PC-3 (cell line): ENCODE measurements at regions not wholly inside any gene's neighbourhood (a gene's known extent, or its start where the extent isn't known, plus 50 kb on each side); places are given as distances from the start of the nearest gene placed in this dataset.

ENCODE experiments used
- ATAC-seq: fragments of 200-7000 bp; cut with Tn5 transposase; 2 replicates; pipeline ENCODE4 v1.9.1; 2020; ENCODE audit warnings: mild to moderate bottlenecking, moderate library complexity
- BruUV-seq: library from RNA; stranded (reverse); fragments of 400-500 nt; replicated peaks from 2 replicates; lab custom pipeline; 2021; lab: Mats Ljungman, UMichigan
- CTCF ChIA-PET: fragments of 300-600 bp; sonication (Branson Sonifier 250); formaldehyde crosslinking; loops from one replicate; lab custom pipeline; 2022; ENCODE audit warnings: antibody characterized with exemption; lab: Charles Lee
- POLR2A ChIA-PET: fragments of 300-600 bp; sonication (Branson Sonifier 250); formaldehyde crosslinking; loops from one replicate; lab custom pipeline; 2022; ENCODE audit warnings: antibody characterized with exemption; ENCODE audit not compliant: unreplicated experiment; lab: Charles Lee
- DNase-seq: peaks from one replicate; pipeline ENCODE4 v3.0.0-alpha.2; 2015
- H2AFZ ChIP-seq: fragments of 300-600 bp; sonication (generic); 2 replicates; pipeline ENCODE4 v1.6.0; 2016; ENCODE audit warnings: antibody characterized with exemption, low read length
- H3F3A ChIP-seq: fragments of 300-600 bp; sonication (generic); one replicate; pipeline ENCODE4 v1.6.0; 2017; ENCODE audit warnings: antibody characterized with exemption, low read length, control low read depth, mild to moderate bottlenecking; ENCODE audit not compliant: unreplicated experiment
- H3K27ac ChIP-seq: fragments of 300-600 bp; sonication (generic); 2 replicates; pipeline ENCODE4 v1.5.1; 2016; ENCODE audit warnings: mild to moderate bottlenecking, low read length
- H3K27me3 ChIP-seq: fragments of 300-600 bp; sonication (generic); 2 replicates; pipeline ENCODE4 v1.6.1; 2016; ENCODE audit warnings: low read length, mixed read lengths
- H3K36me3 ChIP-seq: fragments of 300-600 bp; sonication (generic); 2 replicates; pipeline ENCODE4 v1.6.1; 2016; ENCODE audit warnings: low read depth, mixed run types, low read length, mixed read lengths
- H3K4me1 ChIP-seq: fragments of 300-600 bp; sonication (generic); 2 replicates; pipeline ENCODE4 v1.5.1; 2016; ENCODE audit warnings: low read length; ENCODE audit not compliant: insufficient read depth
- H3K4me2 ChIP-seq: fragments of 300-600 bp; sonication (generic); 2 replicates; pipeline ENCODE4 v1.6.0; 2016; ENCODE audit warnings: low read length
- H3K4me3 ChIP-seq: fragments of 300-600 bp; sonication (generic); 2 replicates; pipeline ENCODE4 v1.5.1; 2016; ENCODE audit warnings: mild to moderate bottlenecking, low read length, mixed read lengths
- H3K79me2 ChIP-seq: fragments of 300-600 bp; sonication (generic); 2 replicates; pipeline ENCODE4 v1.6.1; 2017; ENCODE audit warnings: low read length, mixed read lengths
- H3K9ac ChIP-seq: fragments of 300-600 bp; sonication (generic); 2 replicates; pipeline ENCODE4 v1.6.0; 2016; ENCODE audit warnings: mild to moderate bottlenecking, low read length
- H3K9me2 ChIP-seq: fragments of 300-600 bp; sonication (generic); replicated peaks from 2 replicates; pipeline ENCODE4 v1.6.1; 2016; ENCODE audit warnings: mixed run types, low read length, mixed read lengths
- H3K9me3 ChIP-seq: fragments of 300-600 bp; sonication (generic); 2 replicates; pipeline ENCODE4 v1.6.1; 2016; ENCODE audit warnings: low read length, mixed read lengths
- H4K20me1 ChIP-seq: fragments of 300-600 bp; sonication (generic); 2 replicates; pipeline ENCODE4 v1.6.1; 2016; ENCODE audit warnings: low read length, mixed read lengths
- CTCF ChIP-seq: fragments of 300-600 bp; sonication (generic); conservative IDR thresholded peaks from 2 replicates; pipeline ENCODE4 v1.5.1; 2017; ENCODE audit warnings: antibody characterized with exemption, low read depth, mild to moderate bottlenecking, low read length
- EZH2 ChIP-seq: fragments of 300-600 bp; sonication (generic); IDR thresholded peaks from one replicate; pipeline ENCODE4 v1.6.1; 2017; ENCODE audit warnings: antibody characterized with exemption, mild to moderate bottlenecking, low read length; ENCODE audit not compliant: unreplicated experiment
- EZH2phosphoT487 ChIP-seq: fragments of 300-600 bp; sonication (generic); IDR thresholded peaks from 2 replicates; pipeline ENCODE4 v1.6.1; 2018; ENCODE audit warnings: mild to moderate bottlenecking, antibody characterized with exemption, low read length, borderline replicate concordance
- intact Hi-C: fragments of 100-400 bp; cut with micrococcal nuclease; formaldehyde crosslinking; loops from 2 replicates; pipeline ENCODE4 v1.9.0; 2023

DNA sequence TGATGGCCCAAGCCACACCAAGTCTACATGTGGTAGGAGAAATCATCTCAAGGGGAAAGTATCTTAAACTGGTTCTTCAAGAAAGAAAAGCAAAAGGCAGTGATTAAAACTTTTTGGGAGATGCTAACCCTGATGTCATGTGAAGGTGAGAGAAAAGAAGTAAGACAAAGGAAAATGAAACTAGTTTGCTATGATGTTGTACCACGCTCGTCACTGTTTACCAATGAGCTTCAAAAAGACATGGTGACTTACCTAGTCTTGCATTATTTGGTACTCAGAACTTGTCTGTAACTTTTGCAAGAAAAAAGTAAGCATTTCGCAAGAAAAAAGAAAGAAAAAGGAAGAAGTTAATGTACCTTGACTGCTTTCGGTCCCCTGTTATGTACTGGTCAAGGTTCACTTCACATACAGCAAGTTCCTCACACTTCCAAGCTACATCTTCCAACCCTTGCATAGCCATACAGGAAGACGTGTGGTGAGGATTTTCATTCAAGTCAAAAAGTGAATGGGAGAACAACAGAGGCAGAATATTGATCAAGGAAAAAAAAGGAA, 739.3 kb downstream of the NR2F1-AS1 start:
- POLR2A ChIA-PET = no interaction called here
- Histone ChIP-seq H2AFZ (no peak overlapping the region), H3F3A (peaks cover 10% of the 10 kb centered on the region), H4K20me1 (no peaks in the 10 kb centered on the region), H3K9me3 (no peaks in the 10 kb centered on the region), H3K4me3 (no peak overlapping the region), H3K79me2 (no peaks in the 10 kb centered on the region), H3K27me3 (no peaks in the 10 kb centered on the region), H3K27ac (no peak overlapping the region), H3K36me3 (no peaks in the 10 kb centered on the region), H3K4me2 (no peak overlapping the region), H3K9ac (no peak overlapping the region), H3K9me2 (no peaks in the 10 kb centered on the region), H3K4me1 (peaks cover 36% of the 10 kb centered on the region)
- CTCF ChIA-PET = no interaction called here
- ATAC-seq (no peak), DNase-seq (no peak)
- BruUV-seq = no TSS peak
- TF ChIP-seq EZH2phosphoT487 = no peak
- TF ChIP-seq CTCF = no peak
- no peak for TF ChIP-seq EZH2
- intact Hi-C loops = no loop called here

DNA sequence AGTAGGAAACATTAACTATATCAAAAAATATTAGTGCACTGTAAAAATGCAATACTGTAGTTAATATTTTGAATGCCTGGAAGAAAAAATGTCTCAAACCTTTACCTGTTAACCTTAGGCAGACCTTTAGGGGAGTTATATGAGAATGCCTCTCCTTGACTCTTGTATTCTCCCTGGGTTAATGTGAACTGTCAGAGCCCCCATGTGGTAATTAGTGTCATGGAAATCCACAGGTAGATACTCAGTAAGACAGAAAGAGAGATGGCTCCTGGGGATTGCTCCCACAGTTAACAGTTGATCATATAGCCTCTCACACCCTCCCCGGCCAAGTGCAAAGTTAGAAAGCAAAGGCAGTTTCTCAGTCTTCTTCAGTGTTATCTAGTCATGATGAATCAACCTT, 742.8 kb downstream of the NR2F1-AS1 start:
- no peaks in the 10 kb centered on the region for H3K36me3 ChIP-seq
- no TSS peak for BruUV-seq
- intact Hi-C loops = loop anchor here (1.0 to 10.0 kb wide), 4 partner anchors 150 to 357 kb away; no protein-coding TSS in a partner anchor
- H3K4me1 ChIP-seq = peaks cover 29% of the 10 kb centered on the region
- peaks cover 10% of the 10 kb centered on the region for H3F3A ChIP-seq
- ATAC-seq = peak; percentile 17; the same call in 1 of the 2 replicates
- peak overlapping the region; percentile 64 for H3K4me2 ChIP-seq
- ChIA-PET CTCF (no interaction called here), POLR2A (no interaction called here)
- no peaks in the 10 kb centered on the region for H4K20me1 ChIP-seq
- H3K27me3 ChIP-seq = no peaks in the 10 kb centered on the region
- no peaks in the 10 kb centered on the region for H3K79me2 ChIP-seq
- peak overlapping the region; percentile 83 for H3K27ac ChIP-seq
- H3K9me3 ChIP-seq = no peaks in the 10 kb centered on the region
- no peak overlapping the region for H3K9ac ChIP-seq
- H3K9me2 ChIP-seq = no peaks in the 10 kb centered on the region
- DNase-seq = peak; percentile 52
- TF ChIP-seq EZH2 (no peak), EZH2phosphoT487 (no peak), CTCF (peak; percentile 62)
- H3K4me3 ChIP-seq = no peak overlapping the region
- no peak overlapping the region for H2AFZ ChIP-seq
